GM12878 (cell line): ENCODE measurements at regions not wholly inside any gene's neighbourhood (a gene's known extent, or its start where the extent isn't known, plus 50 kb on each side); places are given as distances from the start of the nearest gene placed in this dataset.
"Not testable (repeated sequence)": the region's sequence is repeated elsewhere in the genome, so short reads cannot be mapped to it uniquely, and the experiment has no call there.

ENCODE experiments used
- ATAC-seq: fragments of 200-7000 bp; cut with Tn5 transposase; 3 replicates; pipeline ENCODE4 v1.9.1; 2020; ENCODE audit warnings: mild to moderate bottlenecking, moderate library complexity
- BruUV-seq: library from RNA; stranded (reverse); fragments of 400-500 nt; replicated peaks from 2 replicates; lab custom pipeline; 2021; lab: Mats Ljungman, UMichigan
- CTCF ChIA-PET: fragments of 300-600 bp; sonication (Branson Sonifier 250); formaldehyde crosslinking; extraction: SDS; loops from one replicate; lab custom pipeline; 2021; ENCODE audit warnings: inconsistent platforms; lab: Yijun Ruan, JAX
- POLR2A ChIA-PET: fragments of 350-600 bp; formaldehyde crosslinking; extraction: SDS; loops from one replicate; lab custom pipeline; 2021; ENCODE audit warnings: inconsistent platforms; lab: Charles Lee
- RAD21 ChIA-PET: fragments of 300-600 bp; sonication (Branson Sonifier 250); formaldehyde crosslinking; loops from one replicate; lab custom pipeline; 2023; ENCODE audit warnings: antibody characterized with exemption; ENCODE audit not compliant: unreplicated experiment; lab: Charles Lee
- SMC1A ChIA-PET: fragments of 300-600 bp; sonication (Branson Sonifier 250); formaldehyde crosslinking; loops from one replicate; lab custom pipeline; 2023; ENCODE audit not compliant: unreplicated experiment, uncharacterized antibody; lab: Charles Lee
- DNase-seq: peaks from one replicate; pipeline ENCODE4 v3.0.0-alpha.2; 2011; ENCODE audit warnings: low read depth, low spot score
- FAIRE-seq: peaks from 3 replicates; lab custom pipeline; 2011; peaks lifted over from hg19 to GRCh38; lab: Jason Lieb, UNC
- H2AFZ ChIP-seq: 2 replicates; pipeline ENCODE4 v1.6.0; 2011; ENCODE audit warnings: low read depth, low read length, control low read depth; ENCODE audit not compliant: control insufficient read depth
- H3K27ac ChIP-seq: 2 replicates; pipeline ENCODE4 v1.5.1; 2011; ENCODE audit warnings: control low read depth; ENCODE audit not compliant: control insufficient read depth, insufficient read depth
- H3K27me3 ChIP-seq, 2 experiments: replicated peaks in 1 of 2; 2 replicates each; pipeline versions ENCODE4 v1.6.0 to v1.6.1; 2011; ENCODE audit warnings: low read length in 1 of 2; ENCODE audit not compliant: control insufficient read depth in 2 of 2, insufficient read depth in 2 of 2
- H3K36me3 ChIP-seq, 2 experiments: 2 replicates each; pipeline ENCODE4 v1.5.1; 2011; ENCODE audit warnings: low read length in 1 of 2; ENCODE audit not compliant: control insufficient read depth in 2 of 2, insufficient read depth in 2 of 2
- H3K4me1 ChIP-seq: 2 replicates; pipeline ENCODE4 v1.6.1; 2011; ENCODE audit warnings: mild to moderate bottlenecking, low read length, moderate library complexity, mixed read lengths; ENCODE audit not compliant: control insufficient read depth, insufficient read depth
- H3K4me2 ChIP-seq: 2 replicates; pipeline ENCODE4 v1.6.0; 2011; ENCODE audit warnings: control low read depth; ENCODE audit not compliant: control insufficient read depth, insufficient read depth
- H3K4me3 ChIP-seq: fragments of 200-600 bp; sonication (generic); 2 replicates; pipeline ENCODE4 v1.5.1; 2016
- H3K79me2 ChIP-seq: 2 replicates; pipeline ENCODE4 v1.6.0; 2011; ENCODE audit warnings: low read length; ENCODE audit not compliant: control insufficient read depth, insufficient read depth
- H3K9ac ChIP-seq: 2 replicates; pipeline ENCODE4 v1.8.0; 2011; ENCODE audit warnings: low read length, control low read depth, mixed read lengths; ENCODE audit not compliant: control insufficient read depth, insufficient read depth
- H3K9me3 ChIP-seq: replicated peaks from 3 replicates; pipeline ENCODE4 v1.5.1; 2011; ENCODE audit warnings: mild to moderate bottlenecking, low read length; ENCODE audit not compliant: control insufficient read depth, insufficient read depth
- H4K20me1 ChIP-seq: 2 replicates; pipeline ENCODE4 v1.6.0; 2011; ENCODE audit not compliant: control insufficient read depth, insufficient read depth
- E2F8 ChIP-seq: fragments of 450-650 bp; IDR thresholded peaks from 2 replicates; pipeline ENCODE4 v1.6.1; 2018; ENCODE audit warnings: mild to moderate bottlenecking, low read depth, moderate library complexity; ENCODE audit not compliant: partially characterized antibody
- FOXK2 ChIP-seq: fragments of 450-650 bp; IDR thresholded peaks from 2 replicates; pipeline ENCODE4 v1.6.1; 2017; ENCODE audit warnings: mild to moderate bottlenecking, moderate library complexity
- ZBED1 ChIP-seq: IDR thresholded peaks from 2 replicates; pipeline ENCODE4 v1.6.1; 2016; ENCODE audit warnings: borderline replicate concordance
- WGBS: methylation state at CpG from one replicate; pipeline ENCODE4 v1.1.6; 2016; ENCODE audit warnings: low lambda C conversion rate; ENCODE audit not compliant: insufficient replicate concordance, insufficient coverage; ENCODE audit errors: missing lambda C conversion rate; 5-methylcytosine and 5-hydroxymethylcytosine counted together
- in situ Hi-C: fragments of 300-500 bp; cut with MboI; formaldehyde crosslinking; loops from 9 replicates; pipeline ENCODE4 v1.14.3; 2018; ENCODE audit warnings: mixed read lengths
- intact Hi-C: fragments of 100-400 bp; cut with micrococcal nuclease; formaldehyde crosslinking; loops from one replicate; pipeline ENCODE4 v1.14.2; 2022; ENCODE audit not compliant: unreplicated experiment

DNA sequence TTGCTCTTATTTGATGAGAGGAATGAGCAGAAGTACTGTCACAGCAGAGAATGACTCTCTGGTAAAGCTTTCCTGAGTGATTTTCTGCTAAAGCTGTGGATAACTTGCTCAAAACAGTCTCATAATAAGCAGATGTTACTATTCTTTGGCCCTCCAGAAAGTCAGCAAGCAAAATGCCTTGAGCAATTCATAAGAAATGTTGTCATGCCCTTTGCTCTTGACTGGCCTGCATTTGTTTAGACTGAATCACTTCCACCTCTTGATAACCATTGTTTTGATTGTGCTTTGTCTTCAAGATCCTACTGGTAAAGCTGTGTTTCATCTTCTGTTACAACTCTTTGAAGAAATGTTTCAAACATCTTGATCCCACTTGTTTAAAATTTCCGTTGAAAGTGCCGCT, 457.9 kb upstream of the FOXG1 start:
- Histone ChIP-seq H3K79me2 (no peaks in the 10 kb centered on the region), H3K27ac (no peak overlapping the region), H3K36me3 (no peaks in the 10 kb centered on the region), H3K4me3 (no peak overlapping the region), H3K9ac (no peak overlapping the region), H3K4me2 (no peak overlapping the region), H3K4me1 (no peaks in the 10 kb centered on the region), H2AFZ (no peak overlapping the region), H3K9me3 (no peaks in the 10 kb centered on the region), H3K27me3 (no peaks in the 10 kb centered on the region), H4K20me1 (no peaks in the 10 kb centered on the region)
- 100% methylated on average over 2 of the region's 2 CpGs for WGBS
- ATAC-seq (no peak), FAIRE-seq (no peak), DNase-seq (no peak)
- ChIA-PET RAD21 (no interaction called here), POLR2A (no interaction called here), CTCF (no interaction called here), SMC1A (no interaction called here)
- TF ChIP-seq FOXK2 = no peak
- TF ChIP-seq E2F8 = no peak
- TF ChIP-seq ZBED1 = no peak
- intact Hi-C loops (no loop called here), in situ Hi-C loops (no loop called here)
- no TSS peak for BruUV-seq

DNA sequence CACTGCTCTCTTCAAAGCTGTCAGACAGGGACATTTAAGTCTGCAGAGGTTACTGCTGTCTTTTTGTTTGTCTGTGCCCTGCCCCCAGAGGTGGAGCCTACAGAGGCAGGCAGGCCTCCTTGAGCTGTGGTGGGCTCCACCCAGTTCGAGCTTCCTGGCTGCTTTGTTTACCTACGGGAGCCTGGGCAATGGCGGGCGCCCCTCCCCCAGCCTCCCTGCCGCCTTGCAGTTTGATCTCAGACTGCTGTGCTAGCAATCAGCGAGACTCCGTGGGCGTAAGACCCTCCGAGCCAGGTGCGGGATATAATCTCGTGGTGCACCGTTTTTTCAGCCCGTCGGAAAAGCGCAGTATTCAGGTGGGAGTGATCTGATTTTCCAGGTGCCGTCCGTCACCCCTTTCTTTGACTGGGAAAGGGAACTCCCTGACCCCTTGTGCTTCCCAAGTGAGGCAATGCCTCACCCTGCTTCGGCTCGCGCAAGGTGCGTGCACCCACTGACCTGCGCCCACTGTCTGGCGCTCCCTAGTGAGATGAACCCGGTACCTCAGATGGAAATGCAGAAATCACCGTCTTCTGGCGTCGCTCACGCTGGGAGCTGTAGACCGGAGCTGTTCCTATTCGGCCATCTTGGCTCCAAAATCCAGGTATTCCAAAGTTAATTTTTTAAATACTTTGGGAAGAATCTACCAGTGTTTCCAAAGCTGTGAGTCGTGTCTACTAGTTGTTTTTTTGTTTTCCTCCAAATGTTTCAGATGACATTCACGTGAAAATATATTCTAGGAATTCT, 448.5 kb upstream of the FOXG1 start:
- BruUV-seq, H3K4me2 ChIP-seq, H3K27me3 ChIP-seq, H3K79me2 ChIP-seq, H4K20me1 ChIP-seq, H2AFZ ChIP-seq, SMC1A ChIA-PET, ATAC-seq, H3K27ac ChIP-seq, FAIRE-seq, POLR2A ChIA-PET, RAD21 ChIA-PET, DNase-seq, CTCF ChIA-PET, in situ Hi-C loops, intact Hi-C loops, H3K4me3 ChIP-seq, H3K36me3 ChIP-seq, H3K9ac ChIP-seq, H3K4me1 ChIP-seq, H3K9me3 ChIP-seq: not testable (repeated sequence)
- 62% methylated on average over 28 of the region's 32 CpGs for WGBS
